OCI-LY3 (cell line): ENCODE measurements at regions not wholly inside any gene's neighbourhood (a gene's known extent, or its start where the extent isn't known, plus 50 kb on each side); places are given as distances from the start of the nearest gene placed in this dataset.

Experiments
- H2AFZ ChIP-seq: fragments of 200-600, 300-600 bp; shearing (Covaris generic); 2 replicates; pipeline ENCODE4 v1.6.0; 2014; ENCODE audit warnings: antibody characterized with exemption, low read depth, low read length
- H3K27ac ChIP-seq: fragments of 200-600, 300-600 bp; sonication (generic); 2 replicates; pipeline ENCODE4 v1.5.1; 2014; ENCODE audit warnings: mild to moderate bottlenecking, low read length, moderate library complexity, mixed read lengths
- H3K27me3 ChIP-seq: fragments of 200-600, 300-600 bp; sonication (generic); 2 replicates; pipeline ENCODE4 v1.6.1; 2014; ENCODE audit warnings: low read depth, low read length, mixed read lengths
- H3K36me3 ChIP-seq: fragments of 200-600, 300-600 bp; sonication (generic); replicated peaks from 2 replicates; pipeline ENCODE3; 2014; ENCODE audit warnings: low read depth, low read length, mixed read lengths
- H3K4me1 ChIP-seq: fragments of 300-600, 200-600 bp; sonication (generic); 2 replicates; pipeline ENCODE4 v1.6.1; 2014; ENCODE audit warnings: low read length, mixed read lengths
- H3K4me2 ChIP-seq: fragments of 200-600, 300-600 bp; sonication (generic); 2 replicates; pipeline ENCODE4 v1.6.1; 2014; ENCODE audit warnings: low read length, mixed read lengths
- H3K4me3 ChIP-seq: fragments of 300-600, 200-600 bp; sonication (generic); 2 replicates; pipeline ENCODE4 v1.5.1; 2014; ENCODE audit warnings: antibody characterized with exemption, mild to moderate bottlenecking, low read length, moderate library complexity
- H3K79me2 ChIP-seq: fragments of 300-600, 200-600 bp; shearing (Covaris generic); 2 replicates; pipeline ENCODE4 v1.6.1; 2014; ENCODE audit warnings: mild to moderate bottlenecking, low read length, mixed read lengths
- H3K9ac ChIP-seq: fragments of 300-600, 200-600 bp; shearing (Covaris generic); 2 replicates; pipeline ENCODE4 v1.6.0; 2014; ENCODE audit warnings: mild to moderate bottlenecking, low read length, moderate library complexity
- H3K9me3 ChIP-seq: fragments of 200-600, 300-600 bp; shearing (Covaris generic); 2 replicates; pipeline ENCODE4 v1.6.1; 2014; ENCODE audit warnings: low read length, mixed read lengths; ENCODE audit not compliant: insufficient read depth
- H4K20me1 ChIP-seq: fragments of 200-600, 300-600 bp; sonication (generic); 2 replicates; pipeline ENCODE4 v1.6.1; 2016; ENCODE audit warnings: low read length, mixed read lengths; ENCODE audit not compliant: insufficient read depth
- CTCF ChIP-seq: fragments of 200-600, 300-600 bp; sonication (generic); IDR thresholded peaks from 2 replicates; pipeline ENCODE4 v1.5.1; 2014; ENCODE audit warnings: antibody characterized with exemption, low read length, low read depth
- EZH2phosphoT487 ChIP-seq: fragments of 200-600 bp; shearing (Covaris generic); IDR thresholded peaks from 2 replicates; pipeline ENCODE4 v1.6.1; 2018; ENCODE audit warnings: antibody characterized with exemption, mixed run types, low read depth

- no peak overlapping the region for H3K4me3 ChIP-seq
- TF ChIP-seq CTCF (no peak), EZH2phosphoT487 (no peak)
- H3K9ac ChIP-seq = no peak overlapping the region
- no peak overlapping the region for H3K27ac ChIP-seq
- H3K27me3 ChIP-seq = peaks cover 25% of the 10 kb centered on the region; the same call in 1 of the 2 replicates
- H3K4me1 ChIP-seq = no peaks in the 10 kb centered on the region
- no peaks in the 10 kb centered on the region for H3K9me3 ChIP-seq
- no peak overlapping the region for H2AFZ ChIP-seq
- H3K4me2 ChIP-seq = no peak overlapping the region
- H4K20me1 ChIP-seq = no peaks in the 10 kb centered on the region
- H3K79me2 ChIP-seq = no peaks in the 10 kb centered on the region
- H3K36me3 ChIP-seq = no peaks in the 10 kb centered on the region
These were observed 217.4 kb downstream of the HAPSTR1 start for GRCh38 chr16:9308850-9309249.

GRCh38 chr16:9309844-9310243 lies 218.4 kb downstream of the HAPSTR1 start:
- Histone ChIP-seq H3K27me3 (peaks cover 25% of the 10 kb centered on the region; the same call in 1 of the 2 replicates), H3K79me2 (no peaks in the 10 kb centered on the region), H3K9me3 (no peaks in the 10 kb centered on the region), H4K20me1 (no peaks in the 10 kb centered on the region), H3K4me2 (no peak overlapping the region), H3K27ac (no peak overlapping the region), H2AFZ (no peak overlapping the region), H3K9ac (no peak overlapping the region), H3K36me3 (no peaks in the 10 kb centered on the region), H3K4me3 (no peak overlapping the region), H3K4me1 (no peaks in the 10 kb centered on the region)
- no peak for TF ChIP-seq CTCF
- no peak for TF ChIP-seq EZH2phosphoT487

DNA sequence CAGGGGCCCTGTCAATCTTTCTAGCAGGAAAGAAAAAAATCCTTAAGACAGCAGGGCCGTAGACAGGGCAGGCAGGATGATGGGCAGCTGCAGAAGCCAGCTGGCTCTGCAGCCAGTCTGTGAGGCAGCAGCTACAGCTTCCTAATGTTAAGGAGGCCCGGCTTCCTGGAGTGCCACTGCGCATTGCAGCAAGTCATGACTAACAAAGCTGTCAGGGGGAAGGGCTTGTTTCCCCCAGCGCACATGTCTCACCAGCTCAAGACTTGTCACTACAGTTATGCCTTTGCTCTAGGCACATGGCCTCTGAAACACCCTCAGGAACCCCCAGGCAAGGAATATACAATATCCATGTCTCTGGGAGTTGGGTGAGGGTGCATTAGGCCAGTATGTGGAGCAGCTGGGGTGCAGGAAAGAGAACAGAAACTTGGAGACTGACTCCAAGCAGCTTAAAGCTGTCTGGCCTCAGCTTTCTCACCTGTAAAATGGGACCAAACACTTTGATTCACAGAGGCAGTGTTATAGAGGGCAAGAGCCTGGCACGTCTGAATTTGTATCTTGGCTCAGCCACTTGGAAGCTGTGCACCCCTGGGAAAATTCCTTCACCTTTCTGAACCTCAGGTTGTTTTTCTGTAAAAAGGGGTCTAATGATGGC lies 220.0 kb downstream of the HAPSTR1 start:
- Histone ChIP-seq H3K4me3 (no peak overlapping the region), H3K4me2 (no peak overlapping the region), H3K27ac (no peak overlapping the region), H3K27me3 (peaks cover 25% of the 10 kb centered on the region; the same call in 1 of the 2 replicates), H3K9me3 (no peaks in the 10 kb centered on the region), H3K4me1 (no peaks in the 10 kb centered on the region), H2AFZ (no peak overlapping the region), H4K20me1 (no peaks in the 10 kb centered on the region), H3K79me2 (no peaks in the 10 kb centered on the region), H3K9ac (no peak overlapping the region), H3K36me3 (no peaks in the 10 kb centered on the region)
- no peak for TF ChIP-seq CTCF
- TF ChIP-seq EZH2phosphoT487 = no peak

DNA sequence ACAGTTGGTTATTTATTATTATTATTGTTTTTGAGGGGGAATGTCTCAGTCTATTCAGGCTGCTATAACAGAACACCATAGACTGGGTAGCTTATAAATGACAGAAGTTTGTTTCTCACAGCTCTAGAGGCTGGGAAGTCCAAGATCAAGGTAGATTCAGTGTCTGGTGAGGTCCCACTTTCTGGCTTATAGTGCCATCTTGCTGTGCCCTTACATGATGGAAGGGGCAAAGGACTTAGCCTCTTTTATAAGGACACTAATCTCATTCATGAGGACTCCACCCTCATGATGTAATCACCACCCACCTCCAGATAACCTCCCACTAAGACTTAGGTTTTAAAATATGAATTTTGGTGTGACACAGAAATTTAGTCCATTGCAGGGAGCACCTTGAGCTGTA lies 224.6 kb downstream of the HAPSTR1 start:
- Histone ChIP-seq H3K36me3 (no peaks in the 10 kb centered on the region), H3K27me3 (no peaks in the 10 kb centered on the region; the same call in 1 of the 2 replicates), H3K4me3 (no peak overlapping the region), H2AFZ (no peak overlapping the region), H3K9ac (no peak overlapping the region), H4K20me1 (no peaks in the 10 kb centered on the region), H3K4me1 (no peaks in the 10 kb centered on the region), H3K9me3 (no peaks in the 10 kb centered on the region), H3K4me2 (no peak overlapping the region), H3K27ac (no peak overlapping the region), H3K79me2 (no peaks in the 10 kb centered on the region)
- TF ChIP-seq CTCF (no peak), EZH2phosphoT487 (no peak)
